ENCODE measurements at regions not wholly inside any gene's neighbourhood (a gene's known extent, or its start where the extent isn't known, plus 50 kb on each side); places are given as distances from the start of the nearest gene placed in this dataset.
"Not testable (repeated sequence)": the region's sequence is repeated elsewhere in the genome, so short reads cannot be mapped to it uniquely, and the experiment has no call there.

DNA sequence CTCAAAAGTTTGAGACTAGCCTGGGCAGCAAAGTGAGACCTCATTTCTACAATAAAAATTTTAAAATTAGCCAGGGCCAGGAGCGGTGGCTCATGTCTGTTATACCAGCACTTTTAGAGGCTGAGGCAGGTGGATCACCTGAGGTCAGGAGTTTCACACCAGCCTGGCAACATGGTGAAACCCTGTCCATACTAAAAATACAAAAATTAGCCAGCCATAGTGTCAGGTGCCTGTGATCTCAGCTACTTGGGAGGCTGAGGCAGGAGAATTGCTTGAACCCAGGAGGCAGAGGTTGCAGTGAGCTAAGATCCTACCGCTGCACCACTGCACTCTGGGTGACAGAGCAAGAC lies 85.1 kb upstream of the MAP4 start:
- H3K79me2 ChIP-seq (ENCODE audit: low read length); H4K20me1 ChIP-seq (ENCODE audit: insufficient read depth, low read length); H3K9me2 ChIP-seq (replicated peaks; ENCODE audit: insufficient read depth, low read length); H3K9me3 ChIP-seq (replicated peaks; ENCODE audit: insufficient read depth, low read length); H3K36me3 ChIP-seq (replicated peaks; ENCODE audit: insufficient read depth, low read length); H3K27me3 ChIP-seq (replicated peaks; ENCODE audit: insufficient read depth, low read length); H3K9ac ChIP-seq (ENCODE audit: low read length); H3K4me3 ChIP-seq (ENCODE audit: low read length): not testable (repeated sequence)
- peaks cover 13% of the 10 kb centered on the region; the same call in 1 of the 2 replicates for H3F3A ChIP-seq (ENCODE audit: insufficient read depth, low read length)
- peak overlapping the region; percentile 48 for H3K4me2 ChIP-seq (ENCODE audit: low read depth, low read length)
- H3K4me1 ChIP-seq (ENCODE audit: low read length): peaks cover 12% of the 10 kb centered on the region
- DNase-seq: peak; percentile 52
- peak overlapping the region; percentile 46; the same call in 1 of the 2 replicates for H2AFZ ChIP-seq (ENCODE audit: low read length)
- peak overlapping the region; percentile 25; the same call in 1 of the 2 replicates for H3K27ac ChIP-seq (ENCODE audit: low read length)

DNA sequence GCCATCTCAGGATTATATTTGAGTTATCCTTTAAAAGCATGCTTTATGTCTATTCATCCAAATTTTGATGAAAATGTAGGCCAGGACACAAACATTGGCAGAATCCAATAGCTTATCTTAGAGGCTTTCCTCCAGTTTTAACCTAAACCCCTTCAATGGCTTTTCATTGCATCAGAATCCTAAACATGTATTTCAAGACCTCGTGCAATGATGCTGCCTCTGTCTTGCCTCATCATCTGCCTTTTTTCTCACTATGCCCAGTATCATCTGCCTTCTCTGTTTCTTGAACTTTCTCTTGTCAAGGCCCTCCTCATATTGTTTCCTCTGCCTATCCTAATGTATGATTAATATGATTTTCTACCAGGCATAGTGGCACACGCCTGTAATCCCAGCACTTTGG lies 76.1 kb upstream of the MAP4 start:
- no peak overlapping the region for H3K9ac ChIP-seq (ENCODE audit: low read length)
- H2AFZ ChIP-seq (ENCODE audit: low read length): no peak overlapping the region
- H3K4me1 ChIP-seq (ENCODE audit: low read length): 0 out of 2 replicates have a peak, but pooled peaks cover under 1% of the 10 kb centered on the region
- TF ChIP-seq EZH2phosphoT487 (IDR thresholded peaks at IDR 0.05; ENCODE audit: low read length): no peak
- TF ChIP-seq, protein P1, sequence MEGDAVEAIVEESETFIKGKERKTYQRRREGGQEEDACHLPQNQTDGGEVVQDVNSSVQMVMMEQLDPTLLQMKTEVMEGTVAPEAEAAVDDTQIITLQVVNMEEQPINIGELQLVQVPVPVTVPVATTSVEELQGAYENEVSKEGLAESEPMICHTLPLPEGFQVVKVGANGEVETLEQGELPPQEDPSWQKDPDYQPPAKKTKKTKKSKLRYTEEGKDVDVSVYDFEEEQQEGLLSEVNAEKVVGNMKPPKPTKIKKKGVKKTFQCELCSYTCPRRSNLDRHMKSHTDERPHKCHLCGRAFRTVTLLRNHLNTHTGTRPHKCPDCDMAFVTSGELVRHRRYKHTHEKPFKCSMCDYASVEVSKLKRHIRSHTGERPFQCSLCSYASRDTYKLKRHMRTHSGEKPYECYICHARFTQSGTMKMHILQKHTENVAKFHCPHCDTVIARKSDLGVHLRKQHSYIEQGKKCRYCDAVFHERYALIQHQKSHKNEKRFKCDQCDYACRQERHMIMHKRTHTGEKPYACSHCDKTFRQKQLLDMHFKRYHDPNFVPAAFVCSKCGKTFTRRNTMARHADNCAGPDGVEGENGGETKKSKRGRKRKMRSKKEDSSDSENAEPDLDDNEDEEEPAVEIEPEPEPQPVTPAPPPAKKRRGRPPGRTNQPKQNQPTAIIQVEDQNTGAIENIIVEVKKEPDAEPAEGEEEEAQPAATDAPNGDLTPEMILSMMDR (IDR thresholded peaks at IDR 0.05; ENCODE audit: low read length): no peak
- TF ChIP-seq EZH2 (optimal IDR thresholded peaks at IDR 0.05; ENCODE audit: low read depth, low read length): no peak
- H3K36me3 ChIP-seq (replicated peaks; ENCODE audit: insufficient read depth, low read length): no peaks in the 10 kb centered on the region
- H3K9me2 ChIP-seq (replicated peaks; ENCODE audit: insufficient read depth, low read length): no peaks in the 10 kb centered on the region
- H3K27ac ChIP-seq (ENCODE audit: low read length): no peak overlapping the region
- no peak overlapping the region for H3K4me2 ChIP-seq (ENCODE audit: low read depth, low read length)
- DNase-seq: no peak
- H3F3A ChIP-seq (ENCODE audit: insufficient read depth, low read length): peaks cover 14% of the 10 kb centered on the region
- no peaks in the 10 kb centered on the region for H3K27me3 ChIP-seq (replicated peaks; ENCODE audit: insufficient read depth, low read length)
- H3K4me3 ChIP-seq (ENCODE audit: low read length): no peak overlapping the region
- H3K9me3 ChIP-seq (replicated peaks; ENCODE audit: insufficient read depth, low read length): no peaks in the 10 kb centered on the region
- no peaks in the 10 kb centered on the region for H4K20me1 ChIP-seq (ENCODE audit: insufficient read depth, low read length)
- H3K79me2 ChIP-seq (ENCODE audit: low read length): peaks cover 14% of the 10 kb centered on the region

DNA sequence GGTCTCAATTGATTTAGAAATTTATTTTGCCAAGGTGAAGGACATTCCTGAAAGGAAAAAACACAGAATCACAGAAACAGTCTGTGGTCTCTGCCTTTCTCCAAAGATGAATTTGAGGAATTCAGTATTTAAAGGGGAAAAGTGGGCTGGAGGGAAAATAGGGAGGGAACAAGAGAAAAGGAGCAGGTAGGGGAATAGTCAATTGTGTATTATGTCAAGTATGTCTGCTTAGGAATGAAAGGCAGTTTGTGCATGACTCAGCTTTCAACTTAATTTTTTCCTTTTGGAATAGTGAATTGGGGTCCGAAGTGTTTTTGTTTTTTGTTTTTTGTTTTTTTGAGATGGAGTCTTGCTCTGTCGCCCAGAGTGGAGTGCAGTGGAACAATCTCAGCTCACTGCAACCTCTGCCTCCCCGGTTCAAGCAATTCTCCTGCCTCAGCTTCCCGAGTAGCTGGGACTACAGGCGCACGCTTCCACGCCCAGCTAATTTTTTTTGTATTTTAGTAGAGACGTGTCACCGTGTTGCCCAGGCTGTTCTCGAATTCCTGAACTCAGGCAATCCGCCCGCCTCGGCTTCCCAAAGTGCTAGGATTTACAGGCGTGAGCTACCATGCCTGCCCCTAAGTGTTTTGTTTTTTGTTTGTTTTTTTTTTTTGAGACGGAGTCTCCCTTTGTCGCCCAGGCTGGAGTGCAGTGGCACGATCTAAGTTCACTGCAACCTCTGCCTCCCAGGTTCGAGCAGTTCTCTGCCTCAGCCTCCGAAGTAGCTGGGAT lies 74.1 kb upstream of the MAP4 start:
- H3K4me3 ChIP-seq (ENCODE audit: low read length): no peak overlapping the region
- no peak overlapping the region for H3K27ac ChIP-seq (ENCODE audit: low read length)
- H3F3A ChIP-seq (ENCODE audit: insufficient read depth, low read length): peaks cover 17% of the 10 kb centered on the region
- peaks cover 7% of the 10 kb centered on the region for H3K4me1 ChIP-seq (ENCODE audit: low read length)
- no peak overlapping the region for H2AFZ ChIP-seq (ENCODE audit: low read length)
- no peaks in the 10 kb centered on the region for H3K36me3 ChIP-seq (replicated peaks; ENCODE audit: insufficient read depth, low read length)
- H3K9me3 ChIP-seq (replicated peaks; ENCODE audit: insufficient read depth, low read length): no peaks in the 10 kb centered on the region
- no peak for DNase-seq
- TF ChIP-seq EZH2phosphoT487 (IDR thresholded peaks at IDR 0.05; ENCODE audit: low read length) (no peak), EZH2 (optimal IDR thresholded peaks at IDR 0.05; ENCODE audit: low read depth, low read length) (no peak)
- TF ChIP-seq, protein P1 (IDR thresholded peaks at IDR 0.05; ENCODE audit: low read length): no peak
- H3K27me3 ChIP-seq (replicated peaks; ENCODE audit: insufficient read depth, low read length): no peaks in the 10 kb centered on the region
- H4K20me1 ChIP-seq (ENCODE audit: insufficient read depth, low read length): no peaks in the 10 kb centered on the region
- H3K9ac ChIP-seq (ENCODE audit: low read length): no peak overlapping the region
- H3K9me2 ChIP-seq (replicated peaks; ENCODE audit: insufficient read depth, low read length): no peaks in the 10 kb centered on the region
- H3K4me2 ChIP-seq (ENCODE audit: low read depth, low read length): no peak overlapping the region
- H3K79me2 ChIP-seq (ENCODE audit: low read length): peaks cover 33% of the 10 kb centered on the region
